HG02798 (cell line): ENCODE measurements at regions not wholly inside any gene's neighbourhood (a gene's known extent, or its start where the extent isn't known, plus 50 kb on each side); places are given as distances from the start of the nearest gene placed in this dataset.
"Not testable (repeated sequence)": the region's sequence is repeated elsewhere in the genome, so short reads cannot be mapped to it uniquely, and the experiment has no call there.

ENCODE experiments used
- ATAC-seq: cut with Tn5 transposase; IDR thresholded peaks from one replicate; pipeline ENCODE4 v1.9.1; 2021; ENCODE audit warnings: mild to moderate bottlenecking; ENCODE audit not compliant: unreplicated experiment, poor library complexity

GRCh38 chrX:74181976-74182375 is 122.0 kb upstream of the ZCCHC13 start:
- ATAC-seq: not testable (repeated sequence)

- no peak for ATAC-seq
Measured at GRCh38 chrX:74180716-74181115, 123.3 kb upstream of the ZCCHC13 start.

GRCh38 chrX:74179990-74180389 is 124.0 kb upstream of the ZCCHC13 start:
- no peak for ATAC-seq

GRCh38 chrX:74179499-74179898 is 124.5 kb upstream of the ZCCHC13 start:
- no peak for ATAC-seq

- no peak for ATAC-seq
Measured at GRCh38 chrX:74179071-74179470, 124.9 kb upstream of the ZCCHC13 start.

GRCh38 chrX:74178536-74178935 is 125.4 kb upstream of the ZCCHC13 start:
- ATAC-seq: no peak

GRCh38 chrX:74171465-74171864 is 132.5 kb upstream of the ZCCHC13 start:
- ATAC-seq: no peak

- ATAC-seq: no peak
Measured at GRCh38 chrX:74162199-74162598, 141.8 kb upstream of the ZCCHC13 start.

GRCh38 chrX:74160816-74161215 is 143.2 kb upstream of the ZCCHC13 start:
- ATAC-seq: no peak

GRCh38 chrX:74160358-74160757 is 143.6 kb upstream of the ZCCHC13 start:
- ATAC-seq: no peak

- no peak for ATAC-seq
Measured at GRCh38 chrX:74147439-74147838, 156.5 kb upstream of the ZCCHC13 start.

GRCh38 chrX:74138943-74139342 is 165.0 kb upstream of the ZCCHC13 start:
- ATAC-seq: no peak

- peak; percentile 74 for ATAC-seq
Measured at GRCh38 chrX:74133156-74133796, 170.7 kb upstream of the ZCCHC13 start.

- no peak for ATAC-seq
Measured at GRCh38 chrX:74132280-74132679, 171.7 kb upstream of the ZCCHC13 start.

GRCh38 chrX:74119016-74119910 is 184.7 kb upstream of the ZCCHC13 start:
- no peak for ATAC-seq

GRCh38 chrX:74117962-74118902 is 185.7 kb upstream of the ZCCHC13 start:
- ATAC-seq: no peak

GRCh38 chrX:74111245-74111644 is 192.7 kb upstream of the ZCCHC13 start:
- ATAC-seq: no peak

- no peak for ATAC-seq
Measured at GRCh38 chrX:74107666-74108065, 196.3 kb upstream of the ZCCHC13 start.

- no peak for ATAC-seq
Measured at GRCh38 chrX:74104356-74105015, 199.5 kb upstream of the ZCCHC13 start.

GRCh38 chrX:74098407-74098806 is 205.6 kb upstream of the ZCCHC13 start:
- not testable (repeated sequence) for ATAC-seq
